Heart right ventricle (tissue), 16 donors: ENCODE measurements at regions not wholly inside any gene's neighbourhood (a gene's known extent, or its start where the extent isn't known, plus 50 kb on each side); places are given as distances from the start of the nearest gene placed in this dataset.
"Not testable (repeated sequence)": the region's sequence is repeated elsewhere in the genome, so short reads cannot be mapped to it uniquely, and the experiment has no call there.

ENCODE experiments used
- ATAC-seq, 8 donors: fragments of 200-7000 bp; cut with Tn5 transposase; one replicate each; pipeline ENCODE4 v1.9.1; 2020; ENCODE audit warnings: mild to moderate bottlenecking in 8 of 8, moderate library complexity in 8 of 8, moderate number of reproducible peaks in 1 of 8
- DNase-seq, 2 donors: peaks; one replicate each; pipeline ENCODE4 v3.0.0-alpha.2; 2020
- H3K27ac ChIP-seq, 10 donors: fragments of 200-600 bp; sonication (generic) in 2 of 10; one replicate each; pipeline versions ENCODE4 v1.5.0 to v1.8.0; 2020 to 2022; ENCODE audit warnings: mild to moderate bottlenecking in 3 of 10
- H3K27me3 ChIP-seq, 7 donors: fragments of 200-600 bp; one replicate each; pipeline ENCODE4 v1.8.0; 2021 to 2022; ENCODE audit warnings: mild to moderate bottlenecking in 2 of 7
- H3K36me3 ChIP-seq, 9 donors: fragments of 200-600 bp; sonication (generic) in 1 of 9; one replicate each; pipeline versions ENCODE4 v1.5.0 to v1.8.0; 2020 to 2022; ENCODE audit warnings: mild to moderate bottlenecking in 2 of 9
- H3K4me1 ChIP-seq, 9 donors: fragments of 200-600 bp; sonication (generic) in 1 of 9; one replicate each; pipeline versions ENCODE4 v1.5.0 to v1.8.0; 2020 to 2022; ENCODE audit warnings: mild to moderate bottlenecking in 4 of 9
- H3K4me3 ChIP-seq, 10 donors: fragments of 200-600 bp; sonication (generic) in 2 of 10; one replicate each; pipeline versions ENCODE4 v1.5.0 to v1.8.0; 2020 to 2022; ENCODE audit warnings: mild to moderate bottlenecking in 7 of 10, moderate library complexity in 2 of 10
- H3K9me3 ChIP-seq, 11 donors: fragments of 200-600 bp in 10 of 11; sonication (generic) in 2 of 11; one replicate each; pipeline versions ENCODE4 v1.5.0 to v1.8.0; 2013 to 2022; ENCODE audit warnings: mild to moderate bottlenecking in 2 of 11, control low read depth in 1 of 11, moderate library complexity in 1 of 11
- WGBS, 2 donors: extraction: QIAGEN DNeasy Blood & Tissue Kit; methylation state at CpG; one replicate each; pipeline ENCODE4 v1.1.7; 2013; ENCODE audit warnings: inconsistent platforms in 1 of 2; 5-methylcytosine and 5-hydroxymethylcytosine counted together
- intact Hi-C, 10 donors: fragments of 100-400 bp; cut with DNase I; formaldehyde crosslinking; loops; one replicate each; pipeline versions ENCODE4 v1.11.1 to v1.14.2; 2022
- TF ChIP-seq, protein P1 (sequence below), 9 donors: fragments of 200-600 bp; sonication (generic) in 2 of 9; IDR thresholded peaks; one replicate each; pipeline versions ENCODE4 v1.5.0 to v1.8.0; 2021 to 2022; ENCODE audit warnings: antibody characterized with exemption in 9 of 9, mild to moderate bottlenecking in 5 of 9, moderate library complexity in 1 of 9
- donor health status: Arrhythmogenic right ventricular cardiomyopathy.
- donor health status: ischemic (EF 13 %, LVEDD 7.1; RV severe dilation, severe dysfunction).
- donor health status: healthy with polysubstance abuse.
- donor health status: DM: no; HTN: yes; CAD: no.
- donor health status: DM: no; HTN: no; CAD: no.
- donor health status: ischemic (EF 25% LVEDD 6.9; RV normal size, moderate dysfunction).
- donor health status: ischemic (EF 25% LVEDD 5.7; RV mildly dilated, moderate dysfunction).
- donor health status: healthy.
- donor health status: DM: yes; HTN: yes; CAD: no.
- donor health status: Ischemic cardiomyopathy.
- donor health status: ischemic (EF 35%, LVEDD 5.7; RV mildly dilated, moderate dysfunction).
- donor health status: nonischemic (EF 11% LVEDD 7.7; RV severe dilation, severe dysfunction).
- donor health status: DM: yes; HTN: yes; CAD: no.
- donor health status: PGD.
- donor health status: ischemic (EF 29% LVEDD 5.4; RV normal size, mild dysfunction).
- donor health status: nonischemic (EF 23%, LVEDD 6.1; RV moderate dilation, normal function).

- TF ChIP-seq, protein P1, sequence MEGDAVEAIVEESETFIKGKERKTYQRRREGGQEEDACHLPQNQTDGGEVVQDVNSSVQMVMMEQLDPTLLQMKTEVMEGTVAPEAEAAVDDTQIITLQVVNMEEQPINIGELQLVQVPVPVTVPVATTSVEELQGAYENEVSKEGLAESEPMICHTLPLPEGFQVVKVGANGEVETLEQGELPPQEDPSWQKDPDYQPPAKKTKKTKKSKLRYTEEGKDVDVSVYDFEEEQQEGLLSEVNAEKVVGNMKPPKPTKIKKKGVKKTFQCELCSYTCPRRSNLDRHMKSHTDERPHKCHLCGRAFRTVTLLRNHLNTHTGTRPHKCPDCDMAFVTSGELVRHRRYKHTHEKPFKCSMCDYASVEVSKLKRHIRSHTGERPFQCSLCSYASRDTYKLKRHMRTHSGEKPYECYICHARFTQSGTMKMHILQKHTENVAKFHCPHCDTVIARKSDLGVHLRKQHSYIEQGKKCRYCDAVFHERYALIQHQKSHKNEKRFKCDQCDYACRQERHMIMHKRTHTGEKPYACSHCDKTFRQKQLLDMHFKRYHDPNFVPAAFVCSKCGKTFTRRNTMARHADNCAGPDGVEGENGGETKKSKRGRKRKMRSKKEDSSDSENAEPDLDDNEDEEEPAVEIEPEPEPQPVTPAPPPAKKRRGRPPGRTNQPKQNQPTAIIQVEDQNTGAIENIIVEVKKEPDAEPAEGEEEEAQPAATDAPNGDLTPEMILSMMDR (IDR thresholded peaks at IDR 0.05) = no peak
- WGBS, 2 donors = 83 to 85% methylated on average over 10 of the region's 10 CpGs
Measured at GRCh38 chr9:85466834-85467233, 274.9 kb downstream of the AGTPBP1 start.

GRCh38 chr9:85458114-85458864, 283.5 kb downstream of the AGTPBP1 start:
- H3K27me3 ChIP-seq, ATAC-seq, intact Hi-C loops, H3K36me3 ChIP-seq, H3K9me3 ChIP-seq, H3K27ac ChIP-seq, H3K4me1 ChIP-seq, H3K4me3 ChIP-seq, DNase-seq: not testable (repeated sequence)
- WGBS, 2 donors = 78 to 88% methylated on average over 5 of the region's 5 CpGs

More at GRCh38 chr9:85466834-85467233, 274.9 kb downstream of the AGTPBP1 start:
- Histone ChIP-seq H3K4me1 (no peaks in the 10 kb centered on the region), H3K4me3 (no peak overlapping the region), H3K9me3 (no peaks in the 10 kb centered on the region), H3K27ac (no peak overlapping the region), H3K27me3 (no peaks in the 10 kb centered on the region), H3K36me3 (no peaks in the 10 kb centered on the region)
- ATAC-seq (no peak), DNase-seq (no peak)
- intact Hi-C loops = no loop called here

- Histone ChIP-seq H3K36me3 (no peaks in the 10 kb centered on the region), H3K27me3 (no peaks in the 10 kb centered on the region), H3K9me3 (peaks cover 0 to 10% (median 0%) of the 10 kb centered on the region in 11 donors), H3K4me1 (peaks cover 0 to 4% (median 0%) of the 10 kb centered on the region in 9 donors), H3K4me3 (no peak overlapping the region), H3K27ac (peak overlapping the region in 5 of 10 donors; percentile 21 to 40 (median 36))
- TF ChIP-seq, protein P1 (IDR thresholded peaks at IDR 0.05) = no peak
- intact Hi-C loops = no loop called here
- DNase-seq = peak in 1 of 2 donors; percentile 49
- WGBS, 2 donors = 62 to 66% methylated on average over 5 of the region's 5 CpGs
- peak; percentile 88 to 99 (median 94) for ATAC-seq
Measured at GRCh38 chr9:85453850-85454249, 287.9 kb downstream of the AGTPBP1 start.

GRCh38 chr9:85452841-85453240, 288.9 kb downstream of the AGTPBP1 start:
- H3K27ac ChIP-seq = no peak overlapping the region
- no peak for DNase-seq
- peaks cover 0 to 10% (median 0%) of the 10 kb centered on the region in 11 donors for H3K9me3 ChIP-seq
- intact Hi-C loops = no loop called here
- peaks cover 0 to 4% (median 0%) of the 10 kb centered on the region in 9 donors for H3K4me1 ChIP-seq
- WGBS, 2 donors = 0 to 39% methylated on average over 1 of the region's 1 CpG
- no peaks in the 10 kb centered on the region for H3K36me3 ChIP-seq
- no peak overlapping the region for H3K4me3 ChIP-seq
- TF ChIP-seq, protein P1 (IDR thresholded peaks at IDR 0.05) = no peak
- no peak for ATAC-seq
- no peaks in the 10 kb centered on the region for H3K27me3 ChIP-seq

DNA sequence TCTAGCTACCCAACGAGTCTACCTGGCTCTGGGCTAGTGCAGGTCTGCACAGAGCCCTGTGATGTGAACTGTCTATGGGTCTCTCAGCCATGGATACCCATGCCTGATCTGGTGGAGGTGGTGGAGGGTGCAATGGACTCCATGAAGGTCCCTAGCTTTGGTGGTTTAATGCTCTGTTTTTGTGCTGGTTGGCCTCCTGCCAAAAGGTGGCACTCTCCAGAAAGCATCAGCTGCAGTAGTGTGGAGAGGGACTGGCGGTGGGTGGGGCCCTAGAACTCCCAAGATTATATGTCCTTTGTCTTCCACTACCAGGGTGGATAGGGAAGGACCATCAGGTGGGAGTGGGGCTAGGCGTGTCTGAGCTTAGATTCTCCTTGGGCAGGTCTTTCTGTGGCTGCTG, 290.1 kb downstream of the AGTPBP1 start:
- DNase-seq (no peak), ATAC-seq (no peak)
- TF ChIP-seq, protein P1 (IDR thresholded peaks at IDR 0.05) = no peak
- H3K9me3 ChIP-seq = peaks cover 0 to 13% (median 0%) of the 10 kb centered on the region in 11 donors
- peaks cover 0 to 4% (median 0%) of the 10 kb centered on the region in 9 donors for H3K4me1 ChIP-seq
- H3K27me3 ChIP-seq = no peaks in the 10 kb centered on the region
- H3K4me3 ChIP-seq = no peak overlapping the region
- no peak overlapping the region for H3K27ac ChIP-seq
- intact Hi-C loops = no loop called here
- 92 to 94% methylated on average over 3 of the region's 3 CpGs for WGBS, 2 donors
- H3K36me3 ChIP-seq = no peaks in the 10 kb centered on the region
